Rectal smooth muscle tissue (tissue), 1 donor: ENCODE measurements at regions not wholly inside any gene's neighbourhood (a gene's known extent, or its start where the extent isn't known, plus 50 kb on each side); places are given as distances from the start of the nearest gene placed in this dataset.
"Not testable (repeated sequence)": the region's sequence is repeated elsewhere in the genome, so short reads cannot be mapped to it uniquely, and the experiment has no call there.

Experiments
- H3K27ac ChIP-seq: one replicate; pipeline ENCODE4 v1.7.0; 2013; ENCODE audit warnings: low read depth, low read length, inconsistent platforms
- H3K27me3 ChIP-seq: one replicate; pipeline ENCODE4 v1.7.0; 2013; ENCODE audit warnings: low read length; ENCODE audit not compliant: control insufficient read depth, insufficient read depth
- H3K36me3 ChIP-seq: one replicate; pipeline ENCODE4 v1.7.0; 2013; ENCODE audit warnings: low read length; ENCODE audit not compliant: control insufficient read depth, insufficient read depth
- H3K4me1 ChIP-seq: one replicate; pipeline ENCODE4 v1.7.0; 2013; ENCODE audit warnings: low read length; ENCODE audit not compliant: control insufficient read depth, insufficient read depth
- H3K4me3 ChIP-seq: one replicate; pipeline ENCODE4 v1.7.0; 2013; ENCODE audit warnings: low read length
- H3K9ac ChIP-seq: one replicate; pipeline ENCODE4 v1.7.0; 2013; ENCODE audit warnings: low read length

DNA sequence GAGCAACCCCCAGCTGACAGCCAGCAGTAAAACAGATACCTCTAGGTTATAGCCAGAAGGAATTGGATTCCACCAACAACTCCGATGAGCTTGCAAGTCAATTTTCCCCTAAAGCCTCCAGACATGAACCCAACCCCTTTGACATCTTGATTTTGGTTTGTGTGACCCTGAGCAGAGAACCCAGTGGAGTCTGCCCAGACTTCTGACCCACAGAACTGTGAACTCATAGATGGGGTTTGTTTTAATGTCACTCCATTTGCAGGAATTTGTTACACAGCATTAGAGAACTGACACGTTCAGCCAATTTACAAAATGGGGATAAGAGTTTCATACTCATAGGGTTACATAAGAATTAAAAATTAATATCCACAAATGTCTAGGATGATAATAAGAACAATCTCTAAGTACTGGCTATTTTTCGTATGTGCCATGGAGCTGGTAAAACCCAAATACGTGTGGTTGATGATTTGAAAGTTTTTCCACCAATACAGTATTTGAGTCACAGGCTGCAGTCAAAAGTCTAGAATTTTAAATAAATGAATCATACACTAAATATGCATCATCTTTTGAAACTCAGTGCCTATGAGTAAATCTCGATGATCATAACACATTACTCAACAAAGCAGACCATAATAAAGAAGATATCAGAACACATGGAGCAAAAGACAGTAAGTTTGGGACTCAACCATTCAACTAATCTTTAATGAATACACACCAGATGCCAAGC, 380.0 kb downstream of the ANAPC1 start:
- H3K36me3 ChIP-seq, H3K9ac ChIP-seq, H3K27ac ChIP-seq, H3K4me1 ChIP-seq, H3K4me3 ChIP-seq, H3K27me3 ChIP-seq: not testable (repeated sequence)

DNA sequence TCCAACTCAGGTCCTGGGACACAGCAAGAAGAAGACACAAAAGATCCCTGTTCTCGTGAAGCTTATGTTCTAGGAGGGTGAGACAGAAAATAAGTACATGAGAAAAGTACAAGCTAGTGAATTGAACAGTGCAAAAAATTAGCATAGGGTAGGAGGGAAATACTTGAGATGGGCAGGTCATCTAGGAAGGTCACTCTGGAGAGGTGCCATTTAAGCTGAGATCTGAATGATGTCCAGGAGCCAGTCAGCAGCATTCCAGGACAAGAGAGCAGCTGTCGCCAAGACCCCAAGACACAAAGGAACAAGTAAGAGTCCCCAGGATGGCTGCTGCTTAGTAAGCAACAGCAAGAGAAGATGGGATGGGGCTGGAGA, 379.4 kb downstream of the ANAPC1 start:
- not testable (repeated sequence) for H3K27me3 ChIP-seq, H3K27ac ChIP-seq, H3K4me3 ChIP-seq, H3K4me1 ChIP-seq, H3K9ac ChIP-seq, H3K36me3 ChIP-seq

DNA sequence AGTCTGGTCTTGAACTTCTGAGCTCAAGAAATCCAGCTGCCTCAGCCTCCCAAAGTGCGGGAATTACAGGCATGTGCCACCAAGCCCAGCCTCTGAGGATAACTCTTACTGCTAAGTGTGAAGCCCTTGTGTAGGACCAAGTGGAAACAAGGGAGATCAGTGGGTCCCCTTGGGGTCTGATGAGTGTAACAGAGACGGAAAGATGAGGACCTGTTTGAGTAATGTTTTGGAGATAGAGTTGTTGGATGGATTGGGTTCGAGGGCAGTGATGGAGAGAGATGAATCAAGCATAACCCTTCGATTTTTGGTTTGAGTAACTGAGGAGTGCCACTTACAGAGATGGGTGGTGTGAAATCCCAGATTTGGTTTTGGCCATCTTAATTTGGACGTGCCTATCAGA, 378.7 kb downstream of the ANAPC1 start:
- not testable (repeated sequence) for H3K4me3 ChIP-seq, H3K9ac ChIP-seq, H3K36me3 ChIP-seq, H3K27ac ChIP-seq, H3K4me1 ChIP-seq, H3K27me3 ChIP-seq

DNA sequence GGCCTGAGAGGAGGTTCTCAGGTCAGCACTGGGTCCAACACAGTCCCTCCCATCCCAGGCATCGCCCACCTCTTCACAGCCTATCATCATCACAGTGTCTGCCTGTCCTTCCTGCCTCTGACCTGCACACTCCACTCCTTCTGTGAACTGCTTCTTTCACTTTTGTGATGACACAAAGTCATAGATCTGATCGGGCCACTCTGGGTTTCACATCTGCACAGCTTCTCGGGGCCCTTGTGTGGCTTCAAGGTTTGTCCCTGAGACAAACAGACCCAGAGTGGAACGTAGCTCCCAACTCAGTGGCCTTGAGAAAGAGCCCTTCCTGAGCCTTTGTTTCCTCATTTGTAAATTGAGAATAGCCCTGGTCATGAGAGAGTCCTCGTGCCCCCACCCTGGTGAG, 377.1 kb downstream of the ANAPC1 start:
- H3K27ac ChIP-seq, H3K36me3 ChIP-seq, H3K27me3 ChIP-seq, H3K4me3 ChIP-seq, H3K9ac ChIP-seq, H3K4me1 ChIP-seq: not testable (repeated sequence)

- not testable (repeated sequence) for H3K4me1 ChIP-seq, H3K27ac ChIP-seq, H3K27me3 ChIP-seq, H3K36me3 ChIP-seq, H3K9ac ChIP-seq, H3K4me3 ChIP-seq
These were observed 374.6 kb downstream of the ANAPC1 start for GRCh38 chr2:111509225-111509869.

GRCh38 chr2:111510384-111510783, 373.6 kb downstream of the ANAPC1 start:
- not testable (repeated sequence) for H3K4me3 ChIP-seq, H3K36me3 ChIP-seq, H3K27me3 ChIP-seq, H3K27ac ChIP-seq, H3K4me1 ChIP-seq, H3K9ac ChIP-seq

DNA sequence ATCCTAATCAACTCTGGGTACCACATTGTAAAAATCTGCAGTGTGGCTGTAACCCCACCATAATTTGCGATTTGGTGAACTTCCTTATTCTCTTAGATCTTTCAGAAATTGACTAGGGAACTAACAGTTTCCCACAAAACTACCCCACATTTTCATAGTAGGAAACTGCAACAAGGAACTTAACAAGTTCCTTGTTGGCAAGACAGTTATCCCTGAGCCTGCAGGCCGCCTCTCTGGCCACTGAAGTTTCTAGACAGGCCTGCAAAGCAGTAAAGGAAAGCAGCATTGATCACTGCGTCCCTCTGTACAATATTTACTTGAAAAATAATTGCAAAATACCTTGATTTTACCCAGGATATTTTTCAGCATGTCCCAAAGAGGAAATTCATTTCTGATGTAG, 372.9 kb downstream of the ANAPC1 start:
- H3K9ac ChIP-seq, H3K4me1 ChIP-seq, H3K27ac ChIP-seq, H3K4me3 ChIP-seq, H3K36me3 ChIP-seq, H3K27me3 ChIP-seq: not testable (repeated sequence)

DNA sequence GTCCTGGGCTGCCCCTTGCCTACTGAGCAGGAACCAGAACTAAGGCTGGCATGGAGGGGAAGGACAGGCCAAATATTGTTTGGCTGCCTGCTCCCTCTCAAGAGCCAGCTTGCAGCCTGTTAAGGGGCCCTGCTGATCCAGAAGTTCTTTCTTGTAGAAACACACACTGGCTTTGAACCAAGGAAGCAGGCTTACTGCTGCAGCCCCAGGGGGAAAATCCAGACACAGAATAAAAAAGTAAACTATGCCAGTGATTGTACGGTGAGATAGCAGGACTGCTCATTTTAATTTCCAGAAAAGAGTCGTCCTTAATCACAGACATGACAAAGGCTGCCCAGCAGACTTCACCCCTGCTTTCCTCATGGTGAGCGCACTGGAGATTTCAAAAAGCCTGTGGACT, 371.6 kb downstream of the ANAPC1 start:
- H3K27me3 ChIP-seq, H3K4me1 ChIP-seq, H3K36me3 ChIP-seq, H3K4me3 ChIP-seq, H3K9ac ChIP-seq, H3K27ac ChIP-seq: not testable (repeated sequence)

DNA sequence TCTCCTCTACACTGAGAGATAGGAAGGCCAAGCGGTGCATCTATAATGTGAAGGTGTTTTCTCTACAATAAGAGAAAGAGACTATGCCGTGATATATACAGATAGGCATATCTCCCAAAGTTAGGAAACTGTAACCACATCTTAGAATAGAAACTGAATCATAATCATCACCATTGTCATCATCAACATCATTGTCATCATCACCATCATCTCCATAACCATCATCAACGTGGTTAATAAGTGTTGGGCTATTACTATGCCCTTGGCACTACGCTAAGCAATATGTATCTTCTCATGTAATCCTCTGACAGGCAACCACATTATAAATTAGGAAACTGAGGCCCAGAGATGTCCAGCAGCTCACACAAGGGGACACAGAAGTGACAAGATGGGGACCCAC, 369.9 kb downstream of the ANAPC1 start:
- not testable (repeated sequence) for H3K4me3 ChIP-seq, H3K9ac ChIP-seq, H3K4me1 ChIP-seq, H3K27ac ChIP-seq, H3K36me3 ChIP-seq, H3K27me3 ChIP-seq

GRCh38 chr2:111517050-111517720, 366.8 kb downstream of the ANAPC1 start:
- not testable (repeated sequence) for H3K27ac ChIP-seq, H3K27me3 ChIP-seq, H3K4me1 ChIP-seq, H3K9ac ChIP-seq, H3K4me3 ChIP-seq, H3K36me3 ChIP-seq

GRCh38 chr2:111517721-111518053, 366.3 kb downstream of the ANAPC1 start:
- H3K36me3 ChIP-seq, H3K4me1 ChIP-seq, H3K9ac ChIP-seq, H3K27me3 ChIP-seq, H3K4me3 ChIP-seq, H3K27ac ChIP-seq: not testable (repeated sequence)

DNA sequence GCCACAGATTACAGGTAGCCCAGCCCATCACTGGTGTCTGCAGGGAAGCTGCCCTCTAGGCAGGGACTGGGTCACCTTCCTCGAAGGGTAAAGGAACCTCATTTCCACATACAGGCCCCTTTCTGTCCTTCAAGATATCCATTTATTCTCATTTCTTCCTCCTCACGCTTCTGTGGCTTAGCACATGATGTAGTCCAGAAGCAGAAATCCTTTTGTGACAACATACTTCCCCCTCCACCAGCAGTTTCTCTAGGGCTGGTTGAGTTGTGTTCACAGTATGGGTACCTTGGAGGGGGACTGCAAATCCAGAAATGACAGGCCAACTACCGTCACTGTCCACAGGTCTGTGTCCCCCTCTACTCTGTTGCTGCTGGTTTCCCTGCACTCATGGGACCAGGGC, 364.9 kb downstream of the ANAPC1 start:
- Histone ChIP-seq H3K27me3 (no peaks in the 10 kb centered on the region), H3K4me3 (no peak overlapping the region), H3K9ac (no peak overlapping the region), H3K4me1 (no peaks in the 10 kb centered on the region), H3K27ac (no peak overlapping the region), H3K36me3 (no peaks in the 10 kb centered on the region)

GRCh38 chr2:111522231-111522768, 361.7 kb downstream of the ANAPC1 start:
- Histone ChIP-seq H3K4me1 (no peaks in the 10 kb centered on the region), H3K27ac (no peak overlapping the region), H3K4me3 (no peak overlapping the region), H3K36me3 (no peaks in the 10 kb centered on the region), H3K9ac (no peak overlapping the region), H3K27me3 (no peaks in the 10 kb centered on the region)
